Endothelial cell of umbilical vein (primary cell): ENCODE measurements at regions not wholly inside any gene's neighbourhood (a gene's known extent, or its start where the extent isn't known, plus 50 kb on each side); places are given as distances from the start of the nearest gene placed in this dataset.

Source experiments
- CTCF ChIP-seq, 2 donors: IDR thresholded peaks; 1 replicate in 1 of 2; 2 replicates in 1 of 2; pipeline ENCODE4 v1.5.1; 2011; ENCODE audit warnings: low read length in 2 of 2, mild to moderate bottlenecking in 2 of 2, moderate library complexity in 2 of 2, control low read depth in 1 of 2, inconsistent platforms in 1 of 2, low read depth in 1 of 2; ENCODE audit not compliant: insufficient read depth in 1 of 2; ENCODE audit errors: extremely low read depth in 1 of 2
- POLR2AphosphoS5 ChIP-seq: IDR thresholded peaks from 2 replicates; pipeline ENCODE4 v1.6.1; 2012; ENCODE audit warnings: low read depth, mild to moderate bottlenecking, control low read depth, low read length, moderate library complexity; ENCODE audit not compliant: insufficient read depth

- TF ChIP-seq CTCF (IDR thresholded peaks at IDR 0.05; ENCODE audit: extremely low read depth in 1 of 2, insufficient read depth in 1 of 2, low read depth in 1 of 2, low read length in 2 of 2) (no peak), POLR2AphosphoS5 (no peak)
Observed at GRCh38 chr5:13625616-13626198, 318.8 kb downstream of the DNAH5 start.
